ENCODE measurements at regions not wholly inside any gene's neighbourhood (a gene's known extent, or its start where the extent isn't known, plus 50 kb on each side); places are given as distances from the start of the nearest gene placed in this dataset.

GRCh38 chr11:88420165-88420791 is 82.7 kb upstream of the CTSC start:
- Histone ChIP-seq H3K9me2 (replicated peaks; ENCODE audit: low read depth, low read length) (no peaks in the 10 kb centered on the region), H3K9ac (ENCODE audit: low read depth, low read length, poor library complexity, severe bottlenecking) (no peak overlapping the region), H3K9me3 (ENCODE audit: insufficient read depth, low read depth, low read length) (no peaks in the 10 kb centered on the region), H3K4me3 (ENCODE audit: low read length, poor library complexity, severe bottlenecking) (no peak overlapping the region), H3K4me2 (ENCODE audit: low read depth, low read length, poor library complexity, severe bottlenecking) (no peak overlapping the region), H3K79me2 (ENCODE audit: insufficient read depth, low read length) (no peaks in the 10 kb centered on the region), H2AFZ (ENCODE audit: low read length) (no peak overlapping the region), H3K27me3 (ENCODE audit: insufficient read depth, low read length, poor library complexity, severe bottlenecking) (no peaks in the 10 kb centered on the region), H3K4me1 (ENCODE audit: insufficient read depth, low read length, poor library complexity, severe bottlenecking) (peaks cover 30% of the 10 kb centered on the region), H4K20me1 (ENCODE audit: insufficient read depth, low read length, poor library complexity, severe bottlenecking) (no peaks in the 10 kb centered on the region), H3K36me3 (ENCODE audit: insufficient read depth, low read length) (no peaks in the 10 kb centered on the region), H3F3A (ENCODE audit: low read depth) (peaks cover 6% of the 10 kb centered on the region)
- TF ChIP-seq CTCF (conservative IDR thresholded peaks at IDR 0.05; ENCODE audit: low read length) (no peak), EZH2phosphoT487 (IDR thresholded peaks at IDR 0.05; ENCODE audit: borderline replicate concordance) (no peak)

- H3K9me3 ChIP-seq (ENCODE audit: insufficient read depth, low read depth, low read length) = no peaks in the 10 kb centered on the region
- H3K79me2 ChIP-seq (ENCODE audit: insufficient read depth, low read length) = no peaks in the 10 kb centered on the region
- no peaks in the 10 kb centered on the region for H3K27me3 ChIP-seq (ENCODE audit: insufficient read depth, low read length, poor library complexity, severe bottlenecking)
- H3K4me2 ChIP-seq (ENCODE audit: low read depth, low read length, poor library complexity, severe bottlenecking) = no peak overlapping the region
- H3K4me1 ChIP-seq (ENCODE audit: insufficient read depth, low read length, poor library complexity, severe bottlenecking) = peaks cover 40% of the 10 kb centered on the region
- H3K36me3 ChIP-seq (ENCODE audit: insufficient read depth, low read length) = no peaks in the 10 kb centered on the region
- TF ChIP-seq EZH2phosphoT487 (IDR thresholded peaks at IDR 0.05; ENCODE audit: borderline replicate concordance) (no peak), CTCF (conservative IDR thresholded peaks at IDR 0.05; ENCODE audit: low read length) (no peak)
- no peaks in the 10 kb centered on the region for H4K20me1 ChIP-seq (ENCODE audit: insufficient read depth, low read length, poor library complexity, severe bottlenecking)
- no peaks in the 10 kb centered on the region for H3K9me2 ChIP-seq (replicated peaks; ENCODE audit: low read depth, low read length)
- no peak overlapping the region for H3K9ac ChIP-seq (ENCODE audit: low read depth, low read length, poor library complexity, severe bottlenecking)
- no peak overlapping the region for H3K4me3 ChIP-seq (ENCODE audit: low read length, poor library complexity, severe bottlenecking)
- no peak overlapping the region for H2AFZ ChIP-seq (ENCODE audit: low read length)
- peaks cover 16% of the 10 kb centered on the region for H3F3A ChIP-seq (ENCODE audit: low read depth)
Measured at GRCh38 chr11:88418508-88418907, 81.0 kb upstream of the CTSC start.

- Histone ChIP-seq H3K4me2 (ENCODE audit: low read depth, low read length, poor library complexity, severe bottlenecking) (peak overlapping the region; percentile 80), H2AFZ (ENCODE audit: low read length) (peak overlapping the region; percentile 32; the same call in 1 of the 2 replicates), H3K4me3 (ENCODE audit: low read length, poor library complexity, severe bottlenecking) (peak overlapping the region; percentile 55), H3K4me1 (ENCODE audit: insufficient read depth, low read length, poor library complexity, severe bottlenecking) (peaks cover 26% of the 10 kb centered on the region), H3K9me2 (replicated peaks; ENCODE audit: low read depth, low read length) (no peaks in the 10 kb centered on the region), H3F3A (ENCODE audit: low read depth) (peaks cover 12% of the 10 kb centered on the region), H3K79me2 (ENCODE audit: insufficient read depth, low read length) (no peaks in the 10 kb centered on the region), H3K9ac (ENCODE audit: low read depth, low read length, poor library complexity, severe bottlenecking) (peak overlapping the region; percentile 27), H3K36me3 (ENCODE audit: insufficient read depth, low read length) (no peaks in the 10 kb centered on the region), H3K9me3 (ENCODE audit: insufficient read depth, low read depth, low read length) (no peaks in the 10 kb centered on the region), H3K27me3 (ENCODE audit: insufficient read depth, low read length, poor library complexity, severe bottlenecking) (no peaks in the 10 kb centered on the region), H4K20me1 (ENCODE audit: insufficient read depth, low read length, poor library complexity, severe bottlenecking) (no peaks in the 10 kb centered on the region)
- TF ChIP-seq CTCF (conservative IDR thresholded peaks at IDR 0.05; ENCODE audit: low read length) (no peak), EZH2phosphoT487 (IDR thresholded peaks at IDR 0.05; ENCODE audit: borderline replicate concordance) (no peak)
Measured at GRCh38 chr11:88415495-88415894, 78.0 kb upstream of the CTSC start.

Measured in Loucy (cell line).